ENCODE measurements at regions not wholly inside any gene's neighbourhood (a gene's known extent, or its start where the extent isn't known, plus 50 kb on each side); places are given as distances from the start of the nearest gene placed in this dataset.

DNA sequence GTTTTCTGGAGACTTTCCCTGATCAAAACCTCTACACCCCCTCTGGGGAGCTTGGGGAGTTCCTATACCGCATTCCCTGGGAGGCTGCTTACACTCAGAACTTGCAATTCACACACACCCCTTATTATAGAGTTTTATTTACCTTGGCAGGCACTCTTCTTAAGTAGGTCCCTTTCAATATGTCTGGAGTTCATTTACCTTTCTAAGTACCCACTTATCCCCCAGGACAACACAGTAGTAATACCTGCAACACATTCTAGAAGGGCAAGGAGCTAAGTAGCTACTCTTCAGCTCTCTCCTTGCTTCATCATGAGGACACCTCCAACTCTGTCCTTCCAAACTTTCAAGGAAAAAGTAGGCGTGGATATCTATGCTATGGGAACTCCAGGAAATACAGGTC, 127.8 kb upstream of the ANO3 start:
- TF ChIP-seq, protein P1, sequence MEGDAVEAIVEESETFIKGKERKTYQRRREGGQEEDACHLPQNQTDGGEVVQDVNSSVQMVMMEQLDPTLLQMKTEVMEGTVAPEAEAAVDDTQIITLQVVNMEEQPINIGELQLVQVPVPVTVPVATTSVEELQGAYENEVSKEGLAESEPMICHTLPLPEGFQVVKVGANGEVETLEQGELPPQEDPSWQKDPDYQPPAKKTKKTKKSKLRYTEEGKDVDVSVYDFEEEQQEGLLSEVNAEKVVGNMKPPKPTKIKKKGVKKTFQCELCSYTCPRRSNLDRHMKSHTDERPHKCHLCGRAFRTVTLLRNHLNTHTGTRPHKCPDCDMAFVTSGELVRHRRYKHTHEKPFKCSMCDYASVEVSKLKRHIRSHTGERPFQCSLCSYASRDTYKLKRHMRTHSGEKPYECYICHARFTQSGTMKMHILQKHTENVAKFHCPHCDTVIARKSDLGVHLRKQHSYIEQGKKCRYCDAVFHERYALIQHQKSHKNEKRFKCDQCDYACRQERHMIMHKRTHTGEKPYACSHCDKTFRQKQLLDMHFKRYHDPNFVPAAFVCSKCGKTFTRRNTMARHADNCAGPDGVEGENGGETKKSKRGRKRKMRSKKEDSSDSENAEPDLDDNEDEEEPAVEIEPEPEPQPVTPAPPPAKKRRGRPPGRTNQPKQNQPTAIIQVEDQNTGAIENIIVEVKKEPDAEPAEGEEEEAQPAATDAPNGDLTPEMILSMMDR (IDR thresholded peaks at IDR 0.05; ENCODE audit: low read depth, low read length, missing control alignments), result no peak
- DNase-seq (ENCODE audit: low read depth), result no peak
- no peak overlapping the region for H3K4me3 ChIP-seq (ENCODE audit: low read depth, low read length)
- in situ Hi-C loops (cut with HindIII; ENCODE audit: low sequenced_read_pairs), result no loop called here

DNA sequence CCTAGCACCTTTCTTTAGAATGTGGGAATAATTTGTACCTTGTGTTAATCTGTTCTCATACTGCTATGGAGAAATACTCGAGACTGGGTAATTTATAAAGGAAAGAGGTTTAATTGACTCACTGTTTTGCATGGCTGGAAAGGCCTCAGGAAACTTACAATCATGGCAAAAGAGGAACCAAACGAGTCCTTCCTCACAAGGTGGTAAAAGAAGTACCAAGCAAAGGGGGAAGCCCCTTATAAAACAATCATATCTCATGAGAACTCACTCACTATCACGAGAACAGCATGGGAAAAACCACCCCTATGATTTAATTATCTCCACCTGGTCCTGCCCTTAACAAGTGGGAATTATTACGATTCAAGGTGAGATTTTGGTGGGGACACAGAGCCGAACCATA, 127.1 kb upstream of the ANO3 start:
- DNase-seq (ENCODE audit: low read depth), result no peak
- H3K4me3 ChIP-seq (ENCODE audit: low read depth, low read length), result no peak overlapping the region
- TF ChIP-seq, protein P1 (IDR thresholded peaks at IDR 0.05; ENCODE audit: low read depth, low read length, missing control alignments), result no peak
- in situ Hi-C loops (cut with HindIII; ENCODE audit: low sequenced_read_pairs), result no loop called here

GRCh38 chr11:26219183-26220117, 112.5 kb upstream of the ANO3 start:
- no peak for DNase-seq (ENCODE audit: low read depth)
- TF ChIP-seq, protein P1 (IDR thresholded peaks at IDR 0.05; ENCODE audit: low read depth, low read length, missing control alignments), result no peak
- in situ Hi-C loops (cut with HindIII; ENCODE audit: low sequenced_read_pairs), result no loop called here
- H3K4me3 ChIP-seq (ENCODE audit: low read depth, low read length), result no peak overlapping the region

DNA sequence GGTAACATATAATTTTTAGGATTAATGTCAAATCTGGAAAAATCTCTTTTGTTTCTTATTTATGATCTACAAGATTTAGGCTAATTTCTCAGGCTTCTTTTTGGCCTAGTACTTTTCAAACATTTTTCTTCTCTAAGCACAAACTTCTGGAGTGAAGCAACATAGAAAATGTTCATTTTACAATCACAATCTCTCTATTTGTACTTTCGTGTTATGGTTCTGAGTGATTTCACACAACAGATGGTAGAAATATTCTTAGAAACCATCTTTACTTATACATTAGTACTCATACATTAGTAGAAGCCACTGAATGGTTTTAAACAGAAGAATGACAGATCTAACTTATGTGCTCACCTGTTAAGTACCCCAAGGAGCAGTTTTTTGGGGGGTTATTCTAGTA, 106.3 kb upstream of the ANO3 start:
- no peak overlapping the region for H3K4me3 ChIP-seq (ENCODE audit: low read depth, low read length)
- TF ChIP-seq, protein P1 (IDR thresholded peaks at IDR 0.05; ENCODE audit: low read depth, low read length, missing control alignments), result no peak
- DNase-seq (ENCODE audit: low read depth), result no peak
- in situ Hi-C loops (cut with HindIII; ENCODE audit: low sequenced_read_pairs), result no loop called here

DNA sequence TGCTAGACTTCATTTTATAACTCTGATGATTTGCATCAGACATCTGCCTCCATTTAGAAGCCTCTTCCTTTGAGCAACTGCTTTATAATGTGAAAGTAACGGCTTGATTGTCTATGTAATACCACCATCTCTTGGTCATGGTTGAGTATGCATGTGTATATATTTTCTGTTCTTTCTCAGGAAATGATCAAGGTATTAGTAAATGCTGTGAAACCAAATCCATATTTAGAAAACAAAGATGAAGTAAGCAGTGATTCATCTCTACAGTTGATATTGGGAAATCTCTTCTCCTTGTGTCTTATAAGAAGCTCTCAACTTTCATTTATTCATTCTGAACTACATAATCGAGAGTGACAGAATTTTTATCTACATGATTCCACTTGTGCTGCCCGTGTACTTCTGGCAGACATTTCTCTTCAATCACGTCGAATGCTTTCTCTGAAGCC, 104.6 kb upstream of the ANO3 start:
- DNase-seq (ENCODE audit: low read depth), result peak; percentile 58
- no peak overlapping the region for H3K4me3 ChIP-seq (ENCODE audit: low read depth, low read length)
- in situ Hi-C loops (cut with HindIII; ENCODE audit: low sequenced_read_pairs), result no loop called here
- TF ChIP-seq, protein P1 (IDR thresholded peaks at IDR 0.05; ENCODE audit: low read depth, low read length, missing control alignments), result peak; percentile 30

DNA sequence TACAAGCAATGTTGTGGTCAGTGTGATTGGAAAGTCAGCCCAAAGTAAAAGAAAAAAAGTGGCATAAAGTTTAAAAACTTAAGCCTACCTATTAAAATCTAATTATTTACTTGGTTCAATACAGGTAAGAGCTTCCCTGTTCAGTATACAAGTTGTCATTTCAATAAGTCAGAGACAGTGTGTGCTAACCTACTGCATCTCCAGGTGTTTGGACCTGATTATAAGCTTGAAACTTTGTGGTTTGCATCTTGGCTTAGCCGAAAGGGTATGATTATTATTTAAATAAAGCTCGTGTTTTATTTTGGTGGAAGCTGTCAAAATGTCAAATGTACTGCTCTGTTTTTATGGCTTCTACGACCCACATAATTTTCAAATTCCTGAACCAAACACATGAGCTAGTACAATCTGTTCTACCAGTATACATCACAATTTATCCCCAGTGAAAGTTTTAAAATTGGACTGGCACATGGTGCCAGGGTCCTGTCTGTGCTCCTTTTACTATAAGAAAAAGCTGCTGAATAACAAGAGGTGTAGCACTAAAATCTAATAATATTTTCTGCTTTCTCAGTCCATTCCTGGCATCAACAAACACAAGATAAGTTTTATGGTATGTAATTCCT, 103.9 kb upstream of the ANO3 start:
- no peak overlapping the region for H3K4me3 ChIP-seq (ENCODE audit: low read depth, low read length)
- DNase-seq (ENCODE audit: low read depth), result no peak
- TF ChIP-seq, protein P1 (IDR thresholded peaks at IDR 0.05; ENCODE audit: low read depth, low read length, missing control alignments), result no peak
- in situ Hi-C loops (cut with HindIII; ENCODE audit: low sequenced_read_pairs), result no loop called here
